Keratinocyte (primary cell): ENCODE measurements at regions not wholly inside any gene's neighbourhood (a gene's known extent, or its start where the extent isn't known, plus 50 kb on each side); places are given as distances from the start of the nearest gene placed in this dataset.

Experiments used
- DNase-seq: peaks from one replicate; pipeline ENCODE4 v3.0.0-alpha.2; 2011; ENCODE audit warnings: low read depth, missing footprints, low spot score
- FAIRE-seq: peaks from 2 replicates; lab custom pipeline; 2011; peaks lifted over from hg19 to GRCh38; lab: Jason Lieb, UNC
- H2AFZ ChIP-seq: 2 replicates; pipeline ENCODE4 v1.6.0; 2012; ENCODE audit warnings: low read length, control low read depth, inconsistent platforms; ENCODE audit not compliant: control insufficient read depth
- H3K27ac ChIP-seq: 2 replicates; pipeline ENCODE4 v1.5.1; 2011; ENCODE audit warnings: low read length; ENCODE audit not compliant: control insufficient read depth, insufficient read depth
- H3K27me3 ChIP-seq: 3 replicates; pipeline ENCODE4 v1.6.0; 2011; ENCODE audit warnings: low read length; ENCODE audit not compliant: control insufficient read depth, insufficient read depth; ENCODE audit errors: extremely low read depth
- H3K36me3 ChIP-seq, 2 experiments: 2 replicates in 1 of 2; 3 replicates in 1 of 2; pipeline ENCODE4 v1.5.1; 2011; ENCODE audit warnings: low read length in 2 of 2, mild to moderate bottlenecking in 1 of 2; ENCODE audit not compliant: control insufficient read depth in 2 of 2, insufficient read depth in 2 of 2; ENCODE audit errors: extremely low read depth in 1 of 2
- H3K4me1 ChIP-seq: 3 replicates; pipeline ENCODE4 v1.5.1; 2011; ENCODE audit warnings: low read length; ENCODE audit not compliant: control insufficient read depth, insufficient read depth; ENCODE audit errors: extremely low read depth
- H3K4me2 ChIP-seq: 3 replicates; pipeline ENCODE4 v1.6.0; 2011; ENCODE audit warnings: low read depth, low read length; ENCODE audit not compliant: control insufficient read depth, insufficient read depth; ENCODE audit errors: extremely low read depth
- H3K4me3 ChIP-seq, 3 experiments: fragments of 200-600 bp in 1 of 3; sonication (generic) in 1 of 3; 2 replicates in 2 of 3; 3 replicates in 1 of 3; pipeline ENCODE4 v1.5.1; 2011 to 2016; ENCODE audit warnings: low read length in 3 of 3, mild to moderate bottlenecking in 3 of 3, control low read depth in 2 of 3, inconsistent platforms in 1 of 3, low read depth in 1 of 3, mixed read lengths in 1 of 3, mixed run types in 1 of 3, moderate library complexity in 1 of 3; ENCODE audit not compliant: control insufficient read depth in 2 of 3, insufficient read depth in 2 of 3; ENCODE audit errors: extremely low read depth in 1 of 3
- H3K79me2 ChIP-seq: 2 replicates; pipeline ENCODE4 v1.6.0; 2012; ENCODE audit warnings: low read length; ENCODE audit not compliant: control insufficient read depth, insufficient read depth
- H3K9ac ChIP-seq: 3 replicates; pipeline ENCODE4 v1.6.0; 2011; ENCODE audit warnings: low read length; ENCODE audit not compliant: control insufficient read depth, insufficient read depth; ENCODE audit errors: extremely low read depth
- H3K9me1 ChIP-seq: 3 replicates; pipeline ENCODE4 v1.6.0; 2011; ENCODE audit warnings: low read length; ENCODE audit not compliant: control insufficient read depth, insufficient read depth; ENCODE audit errors: extremely low read depth
- H3K9me3 ChIP-seq: 2 replicates; pipeline ENCODE4 v1.5.1; 2012; ENCODE audit warnings: low read depth, low read length; ENCODE audit not compliant: control insufficient read depth
- H4K20me1 ChIP-seq: 3 replicates; pipeline ENCODE4 v1.6.0; 2011; ENCODE audit warnings: low read length; ENCODE audit not compliant: control insufficient read depth, insufficient read depth; ENCODE audit errors: extremely low read depth
- CTCF ChIP-seq, 3 experiments: IDR thresholded peaks in 1 of 3; conservative IDR thresholded peaks in 1 of 3; optimal IDR thresholded peaks in 1 of 3; 2 replicates in 2 of 3; 3 replicates in 1 of 3; pipeline versions ENCODE3 to v1.5.1; 2011; ENCODE audit warnings: low read length in 3 of 3, mild to moderate bottlenecking in 3 of 3, moderate library complexity in 2 of 3, control low read depth in 1 of 3, inconsistent platforms in 1 of 3; ENCODE audit not compliant: insufficient read depth in 2 of 3; ENCODE audit errors: extremely low read depth in 1 of 3
- EZH2 ChIP-seq: IDR thresholded peaks from one replicate; pipeline ENCODE4 v1.6.1; 2012; ENCODE audit warnings: inconsistent platforms, mild to moderate bottlenecking, low read length, moderate library complexity
- dilution Hi-C: fragments of 300-500 bp; cut with MboI; formaldehyde crosslinking; loops from one replicate; pipeline ENCODE4 v1.7.0; 2020; ENCODE audit warnings: low sequenced_read_pairs; ENCODE audit not compliant: extremely low pct_ligation_motif_present

- FAIRE-seq = no peak
- Histone ChIP-seq H3K4me1 (no peaks in the 10 kb centered on the region), H3K79me2 (no peaks in the 10 kb centered on the region), H3K9me3 (no peaks in the 10 kb centered on the region), H3K9ac (no peak overlapping the region), H2AFZ (no peak overlapping the region), H3K4me3 (no peak overlapping the region), H3K4me2 (no peak overlapping the region), H4K20me1 (no peaks in the 10 kb centered on the region), H3K36me3 (no peaks in the 10 kb centered on the region), H3K27ac (no peak overlapping the region), H3K27me3 (no peaks in the 10 kb centered on the region), H3K9me1 (no peaks in the 10 kb centered on the region)
- TF ChIP-seq CTCF (optimal IDR thresholded peaks at IDR 0.05 in 1 of 3, IDR thresholded peaks at IDR 0.05 in 1 of 3, conservative IDR thresholded peaks at IDR 0.05 in 1 of 3; ENCODE audit: extremely low read depth in 1 of 3, insufficient read depth in 2 of 3, low read length in 3 of 3) = no peak
- no peak for TF ChIP-seq EZH2
- DNase-seq = no peak
- dilution Hi-C loops = no loop called here
Measured at GRCh38 chr7:82600531-82600930, 157.0 kb upstream of the CACNA2D1 start.

- no peak for TF ChIP-seq CTCF (optimal IDR thresholded peaks at IDR 0.05 in 1 of 3, IDR thresholded peaks at IDR 0.05 in 1 of 3, conservative IDR thresholded peaks at IDR 0.05 in 1 of 3; ENCODE audit: extremely low read depth in 1 of 3, insufficient read depth in 2 of 3, low read length in 3 of 3)
- dilution Hi-C loops = no loop called here
- Histone ChIP-seq H3K79me2 (no peaks in the 10 kb centered on the region), H3K27ac (no peak overlapping the region), H3K4me1 (no peaks in the 10 kb centered on the region), H3K9ac (no peak overlapping the region), H2AFZ (no peak overlapping the region), H3K9me3 (no peaks in the 10 kb centered on the region), H3K9me1 (no peaks in the 10 kb centered on the region), H4K20me1 (no peaks in the 10 kb centered on the region), H3K4me3 (no peak overlapping the region), H3K36me3 (no peaks in the 10 kb centered on the region), H3K27me3 (no peaks in the 10 kb centered on the region), H3K4me2 (no peak overlapping the region)
- FAIRE-seq (no peak), DNase-seq (no peak)
Measured at GRCh38 chr7:82599895-82600294, 156.3 kb upstream of the CACNA2D1 start.
